ENCODE measurements at regions not wholly inside any gene's neighbourhood (a gene's known extent, or its start where the extent isn't known, plus 50 kb on each side); places are given as distances from the start of the nearest gene placed in this dataset.

DNA sequence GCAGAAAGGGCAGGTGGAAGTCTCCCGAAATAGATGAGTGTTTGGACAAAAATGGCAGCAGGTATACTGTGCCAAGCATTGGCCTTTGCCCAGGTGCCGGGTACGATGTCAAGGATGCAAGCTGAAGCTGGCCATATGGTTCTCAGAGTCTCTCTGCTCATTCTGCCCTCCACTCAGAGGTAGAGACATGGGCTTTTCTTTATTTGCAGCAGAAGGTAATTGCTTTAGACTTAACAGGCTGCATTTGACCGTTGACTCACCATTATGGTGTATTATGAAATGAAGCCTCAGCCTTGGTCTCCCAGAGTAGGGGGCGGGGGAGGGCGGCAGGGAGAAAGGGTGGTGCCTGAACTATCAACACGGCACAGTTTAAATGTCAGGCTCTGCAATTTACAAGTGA, 969.1 kb upstream of the EEF2KMT start:
- intact Hi-C loops (cut with DNase I): no loop called here
- TF ChIP-seq, protein P1, sequence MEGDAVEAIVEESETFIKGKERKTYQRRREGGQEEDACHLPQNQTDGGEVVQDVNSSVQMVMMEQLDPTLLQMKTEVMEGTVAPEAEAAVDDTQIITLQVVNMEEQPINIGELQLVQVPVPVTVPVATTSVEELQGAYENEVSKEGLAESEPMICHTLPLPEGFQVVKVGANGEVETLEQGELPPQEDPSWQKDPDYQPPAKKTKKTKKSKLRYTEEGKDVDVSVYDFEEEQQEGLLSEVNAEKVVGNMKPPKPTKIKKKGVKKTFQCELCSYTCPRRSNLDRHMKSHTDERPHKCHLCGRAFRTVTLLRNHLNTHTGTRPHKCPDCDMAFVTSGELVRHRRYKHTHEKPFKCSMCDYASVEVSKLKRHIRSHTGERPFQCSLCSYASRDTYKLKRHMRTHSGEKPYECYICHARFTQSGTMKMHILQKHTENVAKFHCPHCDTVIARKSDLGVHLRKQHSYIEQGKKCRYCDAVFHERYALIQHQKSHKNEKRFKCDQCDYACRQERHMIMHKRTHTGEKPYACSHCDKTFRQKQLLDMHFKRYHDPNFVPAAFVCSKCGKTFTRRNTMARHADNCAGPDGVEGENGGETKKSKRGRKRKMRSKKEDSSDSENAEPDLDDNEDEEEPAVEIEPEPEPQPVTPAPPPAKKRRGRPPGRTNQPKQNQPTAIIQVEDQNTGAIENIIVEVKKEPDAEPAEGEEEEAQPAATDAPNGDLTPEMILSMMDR (IDR thresholded peaks at IDR 0.05): no peak
- Histone ChIP-seq H3K36me3 (no peaks in the 10 kb centered on the region), H3K27me3 (no peaks in the 10 kb centered on the region), H3K27ac (no peak overlapping the region), H3K4me3 (no peak overlapping the region), H3K9ac (ENCODE audit: low read depth in 2 of 2, low read length in 2 of 2) (no peak overlapping the region), H3K9me3 (no peaks in the 10 kb centered on the region), H3K4me1 (no peaks in the 10 kb centered on the region)
- no peak for DNase-seq

DNA sequence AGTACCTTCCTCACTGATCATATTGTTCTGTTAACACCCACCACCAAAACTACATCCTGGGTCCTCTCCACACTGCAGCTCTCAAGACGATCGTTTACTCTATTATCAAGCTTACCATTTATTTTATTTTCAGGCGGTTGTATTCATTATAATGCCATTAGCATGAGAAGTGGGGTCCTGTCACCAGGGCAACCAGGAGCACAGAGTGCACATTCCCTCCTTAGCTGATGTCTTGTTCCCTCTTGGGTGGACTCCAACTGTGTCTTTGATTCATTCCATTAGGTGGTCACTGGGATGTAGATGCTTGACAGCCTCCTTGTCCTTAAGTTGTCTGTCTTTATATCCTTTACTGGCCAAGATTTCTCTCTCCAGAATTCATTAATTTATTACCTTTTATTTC, 965.9 kb upstream of the EEF2KMT start:
- intact Hi-C loops (cut with DNase I): no loop called here
- no peak for DNase-seq
- Histone ChIP-seq H3K4me3 (no peak overlapping the region), H3K9me3 (no peaks in the 10 kb centered on the region), H3K36me3 (no peaks in the 10 kb centered on the region), H3K27me3 (no peaks in the 10 kb centered on the region), H3K27ac (no peak overlapping the region), H3K9ac (ENCODE audit: low read depth in 2 of 2, low read length in 2 of 2) (no peak overlapping the region), H3K4me1 (no peaks in the 10 kb centered on the region)
- TF ChIP-seq, protein P1 (IDR thresholded peaks at IDR 0.05): no peak

DNA sequence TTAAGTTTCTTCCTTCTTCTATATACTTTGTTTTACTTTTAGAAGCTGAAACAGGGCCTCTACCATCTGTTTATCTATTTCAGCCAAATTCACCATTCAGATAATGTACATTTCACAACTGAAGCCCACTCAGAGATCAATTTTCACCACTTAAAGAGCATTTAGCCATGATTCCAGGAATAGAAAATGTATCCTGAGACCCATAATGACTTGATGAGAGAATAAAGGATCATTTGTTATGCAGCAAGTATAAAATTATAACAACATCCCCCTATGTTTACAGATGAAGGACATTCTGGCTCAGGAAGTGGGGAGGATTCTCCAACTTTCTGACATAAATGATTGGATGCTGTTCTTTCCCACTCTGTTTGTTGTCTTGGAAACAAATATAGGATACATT, 962.1 kb upstream of the EEF2KMT start:
- H3K36me3 ChIP-seq: no peaks in the 10 kb centered on the region
- DNase-seq: no peak
- no peak overlapping the region for H3K4me3 ChIP-seq
- no peaks in the 10 kb centered on the region for H3K4me1 ChIP-seq
- H3K27me3 ChIP-seq: no peaks in the 10 kb centered on the region
- H3K9ac ChIP-seq (ENCODE audit: low read depth in 2 of 2, low read length in 2 of 2): no peak overlapping the region
- no peak overlapping the region for H3K27ac ChIP-seq
- TF ChIP-seq, protein P1 (IDR thresholded peaks at IDR 0.05): no peak
- intact Hi-C loops (cut with DNase I): no loop called here
- no peaks in the 10 kb centered on the region for H3K9me3 ChIP-seq

DNA sequence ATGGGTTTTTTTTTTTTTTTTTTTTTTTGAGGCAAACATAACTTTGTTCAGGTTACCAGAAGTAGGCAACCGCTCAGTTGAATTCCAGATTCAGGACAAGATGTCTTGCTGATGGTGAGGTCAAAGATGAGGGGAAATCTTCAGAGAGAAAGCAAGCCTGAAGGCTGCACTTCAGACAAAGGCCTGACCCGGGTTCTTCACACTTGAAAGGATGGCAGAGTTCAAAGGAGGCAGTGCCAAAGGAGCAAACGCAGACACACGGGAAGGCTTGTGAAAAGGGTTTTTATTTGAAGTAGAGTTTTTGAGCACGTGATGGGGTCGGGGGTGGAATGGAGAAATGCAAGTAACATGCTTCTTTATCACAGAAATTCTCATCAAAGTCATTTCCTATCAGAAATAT, 960.2 kb upstream of the EEF2KMT start:
- Histone ChIP-seq H3K27me3 (no peaks in the 10 kb centered on the region), H3K27ac (no peak overlapping the region), H3K9me3 (no peaks in the 10 kb centered on the region), H3K4me3 (no peak overlapping the region), H3K36me3 (no peaks in the 10 kb centered on the region), H3K9ac (ENCODE audit: low read depth in 2 of 2, low read length in 2 of 2) (no peak overlapping the region), H3K4me1 (no peaks in the 10 kb centered on the region)
- intact Hi-C loops (cut with DNase I): no loop called here
- no peak for DNase-seq
- TF ChIP-seq, protein P1 (IDR thresholded peaks at IDR 0.05): no peak

DNA sequence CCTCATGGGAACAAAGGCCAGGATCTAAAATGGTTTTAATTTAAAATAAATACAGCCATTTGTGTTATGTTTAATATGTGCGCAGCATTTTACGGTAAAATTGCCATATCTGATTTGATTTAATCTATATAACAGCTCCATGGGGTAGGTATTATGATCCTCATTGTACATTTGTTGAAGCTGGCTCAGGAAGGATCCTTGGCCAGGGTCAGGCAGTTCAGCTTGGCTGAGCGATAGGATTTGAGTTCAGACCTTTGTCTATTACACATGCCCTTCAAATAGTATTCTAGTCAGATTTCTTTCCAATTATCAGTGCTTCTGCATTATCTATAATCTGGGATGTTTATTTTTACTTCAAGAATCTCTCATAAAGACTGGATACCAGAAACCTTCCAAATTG, 950.4 kb upstream of the EEF2KMT start:
- TF ChIP-seq, protein P1 (IDR thresholded peaks at IDR 0.05): no peak
- DNase-seq: no peak
- no peak overlapping the region for H3K27ac ChIP-seq
- H3K9ac ChIP-seq (ENCODE audit: low read depth in 2 of 2, low read length in 2 of 2): no peak overlapping the region
- intact Hi-C loops (cut with DNase I): no loop called here
- H3K27me3 ChIP-seq: no peaks in the 10 kb centered on the region
- H3K9me3 ChIP-seq: no peaks in the 10 kb centered on the region
- H3K4me1 ChIP-seq: no peaks in the 10 kb centered on the region
- H3K36me3 ChIP-seq: no peaks in the 10 kb centered on the region
- H3K4me3 ChIP-seq: no peak overlapping the region

DNA sequence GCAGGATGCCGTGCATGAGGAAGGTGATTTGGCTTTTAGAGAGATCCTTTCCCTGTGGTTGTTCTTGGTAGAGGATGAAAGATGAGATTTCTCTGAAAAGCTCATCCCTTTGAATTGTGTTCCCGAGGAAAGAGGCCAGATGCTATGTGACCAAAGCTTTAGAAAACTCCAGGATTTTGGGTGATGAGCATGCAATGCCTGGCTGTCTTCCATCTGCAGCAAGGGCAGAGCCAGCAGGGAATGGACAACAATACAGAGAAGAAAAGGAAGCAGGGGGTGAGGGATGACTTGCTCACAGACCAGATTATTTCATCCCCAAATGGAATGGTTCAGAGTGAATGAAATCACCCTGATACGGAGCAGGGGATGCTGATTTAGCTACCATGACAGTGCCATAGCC, 949.7 kb upstream of the EEF2KMT start:
- no peak overlapping the region for H3K27ac ChIP-seq
- intact Hi-C loops (cut with DNase I): no loop called here
- no peak for DNase-seq
- TF ChIP-seq, protein P1 (IDR thresholded peaks at IDR 0.05): no peak
- H3K9me3 ChIP-seq: no peaks in the 10 kb centered on the region
- H3K27me3 ChIP-seq: no peaks in the 10 kb centered on the region
- no peak overlapping the region for H3K4me3 ChIP-seq
- H3K36me3 ChIP-seq: no peaks in the 10 kb centered on the region
- H3K9ac ChIP-seq (ENCODE audit: low read depth in 2 of 2, low read length in 2 of 2): no peak overlapping the region
- H3K4me1 ChIP-seq: no peaks in the 10 kb centered on the region

Measured in colonic mucosa (tissue), 4 donors.